Gastroesophageal sphincter (tissue), 3 donors: ENCODE measurements at regions not wholly inside any gene's neighbourhood (a gene's known extent, or its start where the extent isn't known, plus 50 kb on each side); places are given as distances from the start of the nearest gene placed in this dataset.

Experiments used
- CTCF ChIP-seq, 4 experiments: fragments of 200-600 bp in 2 of 4; fragments of 450-650 bp in 2 of 4; sonication (generic) in 1 of 4; IDR thresholded peaks; one replicate each; pipeline ENCODE4 v1.5.1; 2017 to 2019; ENCODE audit warnings: antibody characterized with exemption in 4 of 4, mild to moderate bottlenecking in 2 of 4, moderate library complexity in 2 of 4
- EP300 ChIP-seq: sonication (generic); formaldehyde crosslinking; IDR thresholded peaks from one replicate; pipeline ENCODE4 v1.6.1; 2017; ENCODE audit warnings: antibody characterized with exemption, mild to moderate bottlenecking
- POLR2A ChIP-seq, 2 donors: fragments of 450-650 bp; IDR thresholded peaks; one replicate each; pipeline ENCODE4 v1.6.1; 2017; ENCODE audit warnings: antibody characterized with exemption in 2 of 2, mild to moderate bottlenecking in 2 of 2, moderate library complexity in 1 of 2
- POLR2AphosphoS5 ChIP-seq: sonication (generic); formaldehyde crosslinking; IDR thresholded peaks from one replicate; pipeline ENCODE4 v1.6.1; 2017; ENCODE audit warnings: antibody characterized with exemption

GRCh38 chrX:115940888-115941332 lies 229.6 kb upstream of the AGTR2 start:
- peak in 2 of 4 experiments; percentile 21 to 64 for TF ChIP-seq CTCF (IDR thresholded peaks at IDR 0.05)
- no peak for TF ChIP-seq EP300
- no peak for TF ChIP-seq POLR2AphosphoS5
- no peak for TF ChIP-seq POLR2A (IDR thresholded peaks at IDR 0.05)
